ENCODE measurements at regions not wholly inside any gene's neighbourhood (a gene's known extent, or its start where the extent isn't known, plus 50 kb on each side); places are given as distances from the start of the nearest gene placed in this dataset.

DNA sequence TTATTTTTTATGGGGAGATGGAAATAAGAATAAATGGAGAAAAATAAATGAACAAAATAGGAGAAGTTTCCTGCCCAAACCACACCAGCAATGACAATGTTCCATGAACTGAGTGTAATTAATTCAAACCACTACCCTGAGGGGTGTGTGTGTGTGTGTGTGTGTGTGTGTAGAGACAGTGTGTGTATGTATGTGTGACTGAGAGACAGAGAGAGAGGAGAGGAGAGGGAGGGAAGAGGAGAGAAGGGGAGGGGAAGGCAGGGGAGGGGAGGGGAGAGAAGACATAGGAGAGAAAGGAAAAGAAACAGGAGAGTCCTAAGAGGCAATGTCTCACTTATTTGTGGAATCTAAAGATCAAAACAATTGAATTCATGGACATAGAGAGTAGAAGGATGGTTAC, 65.0 kb upstream of the POU2AF1 start:
- peak overlapping the region in 2 of 4 donors; percentile 10 to 13 for H3K27ac ChIP-seq
- H3K4me3 ChIP-seq, result no peak overlapping the region
- no peaks in the 10 kb centered on the region for H3K36me3 ChIP-seq
- DNase-seq, result no peak
- intact Hi-C loops (cut with DNase I), result loop anchor here (5.0 kb wide), 1 partner anchor 147 kb away; the partner anchor contains the start of gene POU2AF3
- H3K4me1 ChIP-seq, result peaks cover 0 to 31% (median 27%) of the 10 kb centered on the region in 4 donors
- no peaks in the 10 kb centered on the region for H3K9me3 ChIP-seq
- H3K27me3 ChIP-seq, result no peaks in the 10 kb centered on the region
- TF ChIP-seq POLR2AphosphoS5 (IDR thresholded peaks at IDR 0.05) (no peak), EP300 (IDR thresholded peaks at IDR 0.05) (no peak), CTCF (IDR thresholded peaks at IDR 0.05) (no peak), POLR2A (IDR thresholded peaks at IDR 0.05) (no peak)

DNA sequence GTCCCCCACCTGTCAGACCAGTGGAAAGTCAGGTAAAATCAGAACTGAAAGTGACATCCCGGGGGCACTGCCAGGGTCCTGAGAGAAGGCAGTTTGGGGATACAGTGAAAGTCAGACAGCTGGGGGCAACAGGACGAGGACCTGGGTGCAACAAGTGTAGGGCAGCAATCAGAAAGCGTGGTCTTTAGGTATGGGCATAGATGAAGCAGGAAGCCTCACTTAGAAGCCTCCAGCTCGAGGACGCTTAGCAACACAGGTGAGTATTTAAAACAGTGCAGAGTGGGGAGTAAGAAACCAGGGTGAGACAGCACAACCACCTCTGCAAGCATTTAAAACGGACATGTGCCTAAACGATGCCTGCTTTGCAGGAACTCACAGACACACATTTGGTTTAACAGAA, 64.6 kb upstream of the POU2AF1 start:
- Histone ChIP-seq H3K9me3 (no peaks in the 10 kb centered on the region), H3K27me3 (no peaks in the 10 kb centered on the region), H3K36me3 (no peaks in the 10 kb centered on the region), H3K27ac (peak overlapping the region in 2 of 4 donors; percentile 10 to 13), H3K4me3 (no peak overlapping the region), H3K4me1 (peaks cover 0 to 35% (median 29%) of the 10 kb centered on the region in 4 donors)
- 76 to 78% methylated on average over 7 of the region's 7 CpGs for WGBS, 2 donors
- no peak for TF ChIP-seq POLR2A (IDR thresholded peaks at IDR 0.05)
- TF ChIP-seq POLR2AphosphoS5 (IDR thresholded peaks at IDR 0.05), result no peak
- no peak for TF ChIP-seq CTCF (IDR thresholded peaks at IDR 0.05)
- no peak for TF ChIP-seq EP300 (IDR thresholded peaks at IDR 0.05)
- intact Hi-C loops (cut with DNase I), result loop anchor here (5.0 kb wide), 1 partner anchor 146 kb away; the partner anchor contains the start of gene POU2AF3
- no peak for DNase-seq

GRCh38 chr11:111443032-111443431, 64.0 kb upstream of the POU2AF1 start:
- Histone ChIP-seq H3K36me3 (no peaks in the 10 kb centered on the region), H3K27ac (peak overlapping the region in 1 of 4 donors; percentile 6), H3K4me3 (no peak overlapping the region), H3K27me3 (no peaks in the 10 kb centered on the region), H3K4me1 (peaks cover 0 to 41% (median 35%) of the 10 kb centered on the region in 4 donors), H3K9me3 (no peaks in the 10 kb centered on the region)
- 81 to 89% methylated on average over 2 of the region's 2 CpGs for WGBS, 2 donors
- no peak for TF ChIP-seq CTCF (IDR thresholded peaks at IDR 0.05)
- TF ChIP-seq POLR2AphosphoS5 (IDR thresholded peaks at IDR 0.05), result no peak
- no peak for TF ChIP-seq EP300 (IDR thresholded peaks at IDR 0.05)
- DNase-seq, result no peak
- intact Hi-C loops (cut with DNase I), result loop anchor here (5.0 kb wide), 1 partner anchor 146 kb away; the partner anchor contains the start of gene POU2AF3

DNA sequence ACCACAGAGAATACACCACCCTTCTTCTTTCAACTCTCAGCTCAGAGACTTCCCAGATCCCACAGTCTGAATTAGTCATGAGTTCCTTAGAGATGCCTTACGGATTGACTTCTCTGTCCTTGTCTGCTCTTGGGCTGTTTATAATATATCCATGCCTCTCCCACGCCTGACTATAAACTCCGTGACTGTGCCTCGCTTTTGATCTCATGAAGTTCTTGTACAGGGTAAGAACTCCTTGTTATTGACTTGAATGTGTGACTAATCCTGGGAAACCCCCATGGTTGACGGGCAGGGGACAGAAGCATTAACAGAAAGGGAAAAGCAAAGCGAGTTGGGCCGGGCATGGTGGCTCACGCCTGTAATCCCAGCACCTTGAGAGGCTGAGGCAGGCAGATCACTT, 62.4 kb upstream of the POU2AF1 start:
- TF ChIP-seq CTCF (IDR thresholded peaks at IDR 0.05) (no peak), EP300 (IDR thresholded peaks at IDR 0.05) (peak; percentile 3 to 91 (median 81)), POLR2A (IDR thresholded peaks at IDR 0.05) (no peak), POLR2AphosphoS5 (IDR thresholded peaks at IDR 0.05) (peak; percentile 75 to 91 (median 89))
- H3K27ac ChIP-seq, result peak overlapping the region in 3 of 4 donors; percentile 74 to 81 (median 77)
- H3K36me3 ChIP-seq, result no peaks in the 10 kb centered on the region

More for the DNA sequence above, 62.4 kb upstream of the POU2AF1 start:
- H3K27me3 ChIP-seq, result no peaks in the 10 kb centered on the region
- DNase-seq, result peak; percentile 78
- H3K4me3 ChIP-seq, result no peak overlapping the region
- H3K4me1 ChIP-seq, result peaks cover 0 to 57% (median 51%) of the 10 kb centered on the region in 4 donors
- intact Hi-C loops (cut with DNase I), result loop anchor here (5.0 kb wide), 1 partner anchor 144 kb away; the partner anchor contains the start of gene POU2AF3
- WGBS, 2 donors, result 65% methylated on average over 8 of the region's 8 CpGs
- no peaks in the 10 kb centered on the region for H3K9me3 ChIP-seq

Measured in sigmoid colon (tissue), 6 donors.